ENCODE measurements at regions not wholly inside any gene's neighbourhood (a gene's known extent, or its start where the extent isn't known, plus 50 kb on each side); places are given as distances from the start of the nearest gene placed in this dataset.

GRCh38 chr10:36621346-36621745 lies 504.1 kb upstream of the ANKRD30A start:
- ChIA-PET POLR2A (no interaction called here), CTCF (no interaction called here)
- Histone ChIP-seq H3K4me1 (ENCODE audit: control extremely low read depth in 1 of 4, control insufficient read depth in 4 of 4, insufficient read depth in 4 of 4, low read length in 3 of 4) (no peaks in the 10 kb centered on the region), H3K9me3 (ENCODE audit: control extremely low read depth in 1 of 5, control insufficient read depth in 4 of 5, insufficient read depth in 2 of 5, low read depth in 1 of 5, low read length in 4 of 5) (peaks cover 0 to 2% (median 0%) of the 10 kb centered on the region in 5 experiments), H3K27me3 (replicated peaks in 2 of 5; ENCODE audit: control insufficient read depth in 4 of 5, insufficient read depth in 5 of 5, low read length in 4 of 5) (no peaks in the 10 kb centered on the region), H3K4me3 (ENCODE audit: control insufficient read depth in 1 of 7, extremely low read depth in 1 of 7, insufficient read depth in 4 of 7, low read depth in 2 of 7, low read length in 6 of 7) (no peak overlapping the region), H3K27ac (ENCODE audit: insufficient read depth in 1 of 2, low read depth in 1 of 2, low read length in 2 of 2, poor library complexity in 1 of 2, severe bottlenecking in 2 of 2) (no peak overlapping the region), H3K36me3 (ENCODE audit: control insufficient read depth in 4 of 4, insufficient read depth in 4 of 4, low read length in 3 of 4) (no peaks in the 10 kb centered on the region)
- 100% methylated on average over 2 of the region's 2 CpGs for WGBS (ENCODE audit: insufficient coverage)
- DNase-seq: no peak

- POLR2A ChIA-PET: no interaction called here
- Histone ChIP-seq H3K27ac (ENCODE audit: insufficient read depth in 1 of 2, low read depth in 1 of 2, low read length in 2 of 2, poor library complexity in 1 of 2, severe bottlenecking in 2 of 2) (no peak overlapping the region), H3K27me3 (replicated peaks in 2 of 5; ENCODE audit: control insufficient read depth in 4 of 5, insufficient read depth in 5 of 5, low read length in 4 of 5) (no peaks in the 10 kb centered on the region), H3K9me3 (ENCODE audit: control extremely low read depth in 1 of 5, control insufficient read depth in 4 of 5, insufficient read depth in 2 of 5, low read depth in 1 of 5, low read length in 4 of 5) (no peaks in the 10 kb centered on the region), H3K4me3 (ENCODE audit: control insufficient read depth in 1 of 7, extremely low read depth in 1 of 7, insufficient read depth in 4 of 7, low read depth in 2 of 7, low read length in 6 of 7) (no peak overlapping the region), H3K4me1 (ENCODE audit: control extremely low read depth in 1 of 4, control insufficient read depth in 4 of 4, insufficient read depth in 4 of 4, low read length in 3 of 4) (no peaks in the 10 kb centered on the region), H3K36me3 (ENCODE audit: control insufficient read depth in 4 of 4, insufficient read depth in 4 of 4, low read length in 3 of 4) (no peaks in the 10 kb centered on the region)
- 100% methylated on average over 2 of the region's 4 CpGs for WGBS (ENCODE audit: insufficient coverage)
- CTCF ChIA-PET: no interaction called here
- no peak for DNase-seq
Measured at GRCh38 chr10:36612436-36612835, 513.0 kb upstream of the ANKRD30A start.

- no peak overlapping the region for H3K4me3 ChIP-seq (ENCODE audit: control insufficient read depth in 1 of 7, extremely low read depth in 1 of 7, insufficient read depth in 4 of 7, low read depth in 2 of 7, low read length in 6 of 7)
- DNase-seq: no peak
- ChIA-PET CTCF (no interaction called here), POLR2A (no interaction called here)
- WGBS (ENCODE audit: insufficient coverage): 94% methylated on average over 3 of the region's 4 CpGs
- no peak overlapping the region for H3K27ac ChIP-seq (ENCODE audit: insufficient read depth in 1 of 2, low read depth in 1 of 2, low read length in 2 of 2, poor library complexity in 1 of 2, severe bottlenecking in 2 of 2)
- no peaks in the 10 kb centered on the region for H3K27me3 ChIP-seq (replicated peaks in 2 of 5; ENCODE audit: control insufficient read depth in 4 of 5, insufficient read depth in 5 of 5, low read length in 4 of 5)
- H3K4me1 ChIP-seq (ENCODE audit: control extremely low read depth in 1 of 4, control insufficient read depth in 4 of 4, insufficient read depth in 4 of 4, low read length in 3 of 4): no peaks in the 10 kb centered on the region
- H3K36me3 ChIP-seq (ENCODE audit: control insufficient read depth in 4 of 4, insufficient read depth in 4 of 4, low read length in 3 of 4): no peaks in the 10 kb centered on the region
- H3K9me3 ChIP-seq (ENCODE audit: control extremely low read depth in 1 of 5, control insufficient read depth in 4 of 5, insufficient read depth in 2 of 5, low read depth in 1 of 5, low read length in 4 of 5): no peaks in the 10 kb centered on the region
Measured at GRCh38 chr10:36608866-36609265, 516.5 kb upstream of the ANKRD30A start.

- H3K4me3 ChIP-seq (ENCODE audit: control insufficient read depth in 1 of 7, extremely low read depth in 1 of 7, insufficient read depth in 4 of 7, low read depth in 2 of 7, low read length in 6 of 7): no peak overlapping the region
- no CpG with 5 or more reads among the region's 1 CpG for WGBS (ENCODE audit: insufficient coverage)
- ChIA-PET POLR2A (no interaction called here), CTCF (no interaction called here)
- H3K27me3 ChIP-seq (replicated peaks in 2 of 5; ENCODE audit: control insufficient read depth in 4 of 5, insufficient read depth in 5 of 5, low read length in 4 of 5): no peaks in the 10 kb centered on the region
- H3K36me3 ChIP-seq (ENCODE audit: control insufficient read depth in 4 of 4, insufficient read depth in 4 of 4, low read length in 3 of 4): no peaks in the 10 kb centered on the region
- no peaks in the 10 kb centered on the region for H3K4me1 ChIP-seq (ENCODE audit: control extremely low read depth in 1 of 4, control insufficient read depth in 4 of 4, insufficient read depth in 4 of 4, low read length in 3 of 4)
- no peak for DNase-seq
- H3K9me3 ChIP-seq (ENCODE audit: control extremely low read depth in 1 of 5, control insufficient read depth in 4 of 5, insufficient read depth in 2 of 5, low read depth in 1 of 5, low read length in 4 of 5): no peaks in the 10 kb centered on the region
- no peak overlapping the region for H3K27ac ChIP-seq (ENCODE audit: insufficient read depth in 1 of 2, low read depth in 1 of 2, low read length in 2 of 2, poor library complexity in 1 of 2, severe bottlenecking in 2 of 2)
Measured at GRCh38 chr10:36608251-36608650, 517.1 kb upstream of the ANKRD30A start.

GRCh38 chr10:36606234-36606839 lies 519.1 kb upstream of the ANKRD30A start:
- POLR2A ChIA-PET: no interaction called here

GRCh38 chr10:36604316-36604715 lies 521.1 kb upstream of the ANKRD30A start:
- POLR2A ChIA-PET: no interaction called here
- no peak for DNase-seq
- Histone ChIP-seq H3K4me3 (ENCODE audit: control insufficient read depth in 1 of 7, extremely low read depth in 1 of 7, insufficient read depth in 4 of 7, low read depth in 2 of 7, low read length in 6 of 7) (no peak overlapping the region), H3K36me3 (ENCODE audit: control insufficient read depth in 4 of 4, insufficient read depth in 4 of 4, low read length in 3 of 4) (no peaks in the 10 kb centered on the region), H3K4me1 (ENCODE audit: control extremely low read depth in 1 of 4, control insufficient read depth in 4 of 4, insufficient read depth in 4 of 4, low read length in 3 of 4) (no peaks in the 10 kb centered on the region), H3K27me3 (replicated peaks in 2 of 5; ENCODE audit: control insufficient read depth in 4 of 5, insufficient read depth in 5 of 5, low read length in 4 of 5) (no peaks in the 10 kb centered on the region), H3K9me3 (ENCODE audit: control extremely low read depth in 1 of 5, control insufficient read depth in 4 of 5, insufficient read depth in 2 of 5, low read depth in 1 of 5, low read length in 4 of 5) (no peaks in the 10 kb centered on the region), H3K27ac (ENCODE audit: insufficient read depth in 1 of 2, low read depth in 1 of 2, low read length in 2 of 2, poor library complexity in 1 of 2, severe bottlenecking in 2 of 2) (no peak overlapping the region)
- WGBS (ENCODE audit: insufficient coverage): 100% methylated on average over 1 of the region's 2 CpGs
- CTCF ChIA-PET: no interaction called here

More at GRCh38 chr10:36606234-36606839, 519.1 kb upstream of the ANKRD30A start:
- CTCF ChIA-PET: no interaction called here
- WGBS (ENCODE audit: insufficient coverage): 100% methylated on average over 1 of the region's 5 CpGs
- no peaks in the 10 kb centered on the region for H3K9me3 ChIP-seq (ENCODE audit: control extremely low read depth in 1 of 5, control insufficient read depth in 4 of 5, insufficient read depth in 2 of 5, low read depth in 1 of 5, low read length in 4 of 5)
- H3K4me1 ChIP-seq (ENCODE audit: control extremely low read depth in 1 of 4, control insufficient read depth in 4 of 4, insufficient read depth in 4 of 4, low read length in 3 of 4): no peaks in the 10 kb centered on the region
- H3K27ac ChIP-seq (ENCODE audit: insufficient read depth in 1 of 2, low read depth in 1 of 2, low read length in 2 of 2, poor library complexity in 1 of 2, severe bottlenecking in 2 of 2): no peak overlapping the region
- H3K27me3 ChIP-seq (replicated peaks in 2 of 5; ENCODE audit: control insufficient read depth in 4 of 5, insufficient read depth in 5 of 5, low read length in 4 of 5): no peaks in the 10 kb centered on the region
- no peak for DNase-seq
- no peak overlapping the region for H3K4me3 ChIP-seq (ENCODE audit: control insufficient read depth in 1 of 7, extremely low read depth in 1 of 7, insufficient read depth in 4 of 7, low read depth in 2 of 7, low read length in 6 of 7)
- H3K36me3 ChIP-seq (ENCODE audit: control insufficient read depth in 4 of 4, insufficient read depth in 4 of 4, low read length in 3 of 4): no peaks in the 10 kb centered on the region

GRCh38 chr10:36603688-36604087 lies 521.7 kb upstream of the ANKRD30A start:
- WGBS (ENCODE audit: insufficient coverage): no CpG with 5 or more reads among the region's 4 CpGs
- no peaks in the 10 kb centered on the region for H3K36me3 ChIP-seq (ENCODE audit: control insufficient read depth in 4 of 4, insufficient read depth in 4 of 4, low read length in 3 of 4)
- no peak overlapping the region for H3K27ac ChIP-seq (ENCODE audit: insufficient read depth in 1 of 2, low read depth in 1 of 2, low read length in 2 of 2, poor library complexity in 1 of 2, severe bottlenecking in 2 of 2)
- H3K4me1 ChIP-seq (ENCODE audit: control extremely low read depth in 1 of 4, control insufficient read depth in 4 of 4, insufficient read depth in 4 of 4, low read length in 3 of 4): no peaks in the 10 kb centered on the region
- POLR2A ChIA-PET: no interaction called here
- no peaks in the 10 kb centered on the region for H3K9me3 ChIP-seq (ENCODE audit: control extremely low read depth in 1 of 5, control insufficient read depth in 4 of 5, insufficient read depth in 2 of 5, low read depth in 1 of 5, low read length in 4 of 5)
- H3K4me3 ChIP-seq (ENCODE audit: control insufficient read depth in 1 of 7, extremely low read depth in 1 of 7, insufficient read depth in 4 of 7, low read depth in 2 of 7, low read length in 6 of 7): no peak overlapping the region
- H3K27me3 ChIP-seq (replicated peaks in 2 of 5; ENCODE audit: control insufficient read depth in 4 of 5, insufficient read depth in 5 of 5, low read length in 4 of 5): no peaks in the 10 kb centered on the region
- CTCF ChIA-PET: no interaction called here
- no peak for DNase-seq
